ENCODE measurements at regions not wholly inside any gene's neighbourhood (a gene's known extent, or its start where the extent isn't known, plus 50 kb on each side); places are given as distances from the start of the nearest gene placed in this dataset.

DNA sequence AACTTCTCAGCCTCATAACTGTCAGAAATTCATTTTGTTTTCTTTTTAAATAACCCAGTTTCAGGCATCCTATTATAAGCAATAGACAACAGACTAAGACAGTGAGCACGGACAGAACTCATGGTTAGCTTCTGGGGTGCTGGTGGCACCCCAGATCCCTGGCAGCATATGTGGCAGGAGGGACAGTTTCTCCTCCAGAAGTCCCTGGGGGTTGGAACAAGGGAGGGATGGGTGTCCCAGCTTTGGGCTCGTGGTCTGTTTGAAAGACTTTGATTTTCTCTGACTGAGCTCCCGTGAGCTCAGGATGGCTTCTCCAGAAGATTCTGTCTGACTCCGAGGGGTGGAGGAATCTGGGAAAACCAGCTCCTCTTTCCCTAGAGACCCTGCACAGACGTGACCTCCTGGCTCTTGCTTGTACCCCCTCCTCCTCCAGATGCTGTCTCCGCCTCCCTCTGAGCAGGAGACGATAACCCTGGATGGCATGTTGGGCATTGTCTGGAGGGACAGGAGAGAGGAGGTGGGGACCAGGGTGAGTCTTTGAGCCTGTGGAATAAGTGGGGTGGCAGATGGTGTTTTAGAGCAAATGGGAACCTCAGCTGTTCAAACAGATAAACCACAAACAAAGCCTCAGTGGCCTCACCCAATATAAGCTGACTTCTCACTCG, 421.1 kb downstream of the GLRX3 start:
- Mint-ChIP-seq H3K4me3 (no peak overlapping the region), H3K27ac (no peak overlapping the region), H3K36me3 (ENCODE audit: low read depth) (no peaks in the 10 kb centered on the region), H3K9me3 (no peaks in the 10 kb centered on the region), H3K27me3 (ENCODE audit: low read depth) (no peaks in the 10 kb centered on the region), H3K4me1 (ENCODE audit: low read depth) (no peaks in the 10 kb centered on the region)
- CTCF ChIA-PET, result no interaction called here
- intact Hi-C loops (cut with micrococcal nuclease), result no loop called here
- DNase-seq, result no peak

DNA sequence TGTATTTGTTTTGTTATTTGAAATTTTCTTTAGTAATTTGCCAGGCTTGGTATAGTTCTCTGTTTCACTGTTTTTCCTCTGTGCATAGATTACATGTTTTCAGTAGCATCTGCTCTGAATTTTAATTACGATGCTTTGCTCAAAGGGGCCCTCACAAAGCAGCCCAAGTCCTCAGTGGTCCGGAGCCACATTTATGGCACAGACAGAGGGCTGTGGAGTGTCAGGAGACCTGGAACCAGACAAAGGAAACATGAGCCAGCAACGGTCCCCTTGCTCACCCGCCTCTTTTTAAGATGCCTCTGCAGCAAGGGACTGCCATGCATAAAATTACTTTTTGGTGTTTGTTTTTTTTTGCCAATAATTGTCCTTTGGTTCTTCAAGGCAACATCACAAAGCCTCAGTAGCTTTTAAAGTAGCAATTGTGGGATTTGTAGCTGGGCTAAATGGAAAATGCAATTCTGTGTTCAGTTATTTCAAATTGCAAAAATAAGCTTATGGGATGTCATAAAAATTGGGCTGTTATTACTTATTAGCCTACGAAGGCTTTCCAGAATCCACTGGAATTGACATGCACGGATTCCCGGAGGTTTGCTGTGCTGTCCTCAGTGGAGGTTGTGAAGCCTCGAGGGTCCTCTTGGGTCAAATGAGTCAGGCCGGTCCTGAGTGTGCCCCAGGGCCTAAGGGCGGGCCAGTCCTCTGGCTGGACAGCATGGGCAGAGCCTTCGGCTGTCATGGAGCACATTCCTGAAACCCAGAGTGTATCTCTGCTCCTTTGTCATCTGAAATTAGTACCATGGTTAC, 422.8 kb downstream of the GLRX3 start:
- DNase-seq, result no peak
- H3K27ac Mint-ChIP-seq, result no peak overlapping the region
- intact Hi-C loops (cut with micrococcal nuclease), result no loop called here
- no peaks in the 10 kb centered on the region for H3K27me3 Mint-ChIP-seq (ENCODE audit: low read depth)
- no peaks in the 10 kb centered on the region for H3K36me3 Mint-ChIP-seq (ENCODE audit: low read depth)
- no peak overlapping the region for H3K4me3 Mint-ChIP-seq
- no peaks in the 10 kb centered on the region for H3K4me1 Mint-ChIP-seq (ENCODE audit: low read depth)
- CTCF ChIA-PET, result no interaction called here
- H3K9me3 Mint-ChIP-seq, result no peaks in the 10 kb centered on the region

DNA sequence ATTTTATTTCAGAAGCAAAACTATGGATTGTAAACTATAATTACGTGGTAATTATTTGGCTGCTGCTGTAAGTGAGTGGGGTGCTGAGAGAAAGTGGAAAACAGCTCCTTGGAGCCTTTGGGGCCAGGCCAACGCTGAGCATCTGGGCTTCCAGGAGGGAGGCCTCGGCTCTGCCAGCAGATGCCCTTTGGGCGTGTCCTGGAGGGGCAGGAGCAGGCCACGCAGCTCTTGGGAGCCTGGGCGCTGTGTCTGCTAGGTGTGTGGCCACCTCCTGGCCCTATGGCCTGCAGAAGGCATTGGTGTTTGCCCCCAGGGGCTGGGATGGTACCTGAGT, 423.3 kb downstream of the GLRX3 start:
- H3K4me3 Mint-ChIP-seq, result no peak overlapping the region
- CTCF ChIA-PET, result no interaction called here
- no peaks in the 10 kb centered on the region for H3K36me3 Mint-ChIP-seq (ENCODE audit: low read depth)
- DNase-seq, result no peak
- no peaks in the 10 kb centered on the region for H3K4me1 Mint-ChIP-seq (ENCODE audit: low read depth)
- no peak overlapping the region for H3K27ac Mint-ChIP-seq
- no peaks in the 10 kb centered on the region for H3K27me3 Mint-ChIP-seq (ENCODE audit: low read depth)
- intact Hi-C loops (cut with micrococcal nuclease), result no loop called here
- no peaks in the 10 kb centered on the region for H3K9me3 Mint-ChIP-seq

DNA sequence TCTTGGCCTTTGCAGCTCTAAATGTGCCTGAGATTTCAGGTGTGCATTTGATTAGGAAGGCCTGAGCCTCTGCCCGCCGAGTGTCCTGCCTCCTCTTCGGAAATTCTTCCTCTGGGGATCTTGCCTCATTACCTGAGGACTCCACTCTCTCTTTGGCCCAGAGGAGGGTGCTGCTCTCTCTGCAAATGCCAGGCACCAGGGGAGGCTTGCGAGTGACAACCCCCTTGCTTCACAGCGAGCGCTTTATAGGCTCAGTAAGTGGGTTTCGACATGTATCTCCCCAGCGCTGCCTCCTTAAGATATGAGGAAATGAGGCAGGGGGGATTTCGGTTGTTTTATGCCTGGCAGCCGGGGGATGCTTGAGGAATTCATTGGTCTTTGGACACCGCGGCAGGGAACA, 423.9 kb downstream of the GLRX3 start:
- Mint-ChIP-seq H3K27me3 (ENCODE audit: low read depth) (peaks cover 2% of the 10 kb centered on the region), H3K27ac (no peak overlapping the region), H3K4me3 (no peak overlapping the region), H3K36me3 (ENCODE audit: low read depth) (no peaks in the 10 kb centered on the region), H3K4me1 (ENCODE audit: low read depth) (no peaks in the 10 kb centered on the region), H3K9me3 (no peaks in the 10 kb centered on the region)
- intact Hi-C loops (cut with micrococcal nuclease), result no loop called here
- DNase-seq, result no peak
- CTCF ChIA-PET, result no interaction called here

DNA sequence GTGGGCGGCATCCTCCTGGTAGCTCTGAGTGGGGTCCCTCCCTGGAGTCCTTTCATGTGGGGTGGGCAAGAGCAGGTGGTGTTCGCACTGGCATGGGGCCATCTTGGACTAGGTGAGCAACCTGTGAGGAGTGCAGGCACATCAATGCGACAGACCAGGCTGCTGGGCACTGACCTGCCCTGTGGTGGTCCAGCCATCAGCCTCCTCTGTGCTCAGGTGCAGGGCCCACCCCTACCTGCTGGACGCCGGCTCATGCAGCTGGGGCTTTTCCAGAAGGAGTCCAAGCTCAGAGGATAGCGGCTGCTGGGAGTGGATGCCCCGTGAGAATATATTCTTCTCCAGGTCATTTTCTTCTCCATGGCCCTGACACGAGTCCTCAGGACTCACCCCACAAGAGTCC, 424.4 kb downstream of the GLRX3 start:
- no peak overlapping the region for H3K4me3 Mint-ChIP-seq
- no peak overlapping the region for H3K27ac Mint-ChIP-seq
- intact Hi-C loops (cut with micrococcal nuclease), result no loop called here
- no peaks in the 10 kb centered on the region for H3K36me3 Mint-ChIP-seq (ENCODE audit: low read depth)
- DNase-seq, result no peak
- no peaks in the 10 kb centered on the region for H3K9me3 Mint-ChIP-seq
- H3K4me1 Mint-ChIP-seq (ENCODE audit: low read depth), result no peaks in the 10 kb centered on the region
- H3K27me3 Mint-ChIP-seq (ENCODE audit: low read depth), result peaks cover 2% of the 10 kb centered on the region
- CTCF ChIA-PET, result no interaction called here

DNA sequence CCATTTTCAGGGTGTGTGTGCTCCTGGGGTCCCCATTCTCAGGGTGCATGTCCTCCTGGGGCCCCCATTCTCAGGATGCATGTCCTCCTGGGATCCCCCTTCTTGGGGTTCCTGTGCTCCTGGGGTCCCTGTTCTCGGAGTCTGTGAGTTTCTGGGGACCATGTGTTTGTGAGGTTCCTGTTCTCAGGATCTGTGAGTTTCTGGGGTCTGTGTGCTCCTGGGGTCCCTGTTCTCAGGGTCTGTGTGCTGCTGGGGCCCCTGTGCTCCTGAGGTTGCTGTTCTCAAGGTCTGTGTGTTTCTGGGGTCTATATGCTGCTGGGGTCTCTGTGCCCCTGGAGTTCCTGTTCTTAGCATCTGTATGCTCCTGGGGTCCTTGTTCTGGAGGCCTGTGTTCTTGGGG, 425.5 kb downstream of the GLRX3 start:
- H3K36me3 Mint-ChIP-seq (ENCODE audit: low read depth), result no peaks in the 10 kb centered on the region
- H3K4me3 Mint-ChIP-seq, result no peak overlapping the region
- H3K4me1 Mint-ChIP-seq (ENCODE audit: low read depth), result no peaks in the 10 kb centered on the region
- H3K27ac Mint-ChIP-seq, result no peak overlapping the region
- intact Hi-C loops (cut with micrococcal nuclease), result no loop called here
- no peak for DNase-seq
- peaks cover 2% of the 10 kb centered on the region for H3K27me3 Mint-ChIP-seq (ENCODE audit: low read depth)
- CTCF ChIA-PET, result no interaction called here
- no peaks in the 10 kb centered on the region for H3K9me3 Mint-ChIP-seq

DNA sequence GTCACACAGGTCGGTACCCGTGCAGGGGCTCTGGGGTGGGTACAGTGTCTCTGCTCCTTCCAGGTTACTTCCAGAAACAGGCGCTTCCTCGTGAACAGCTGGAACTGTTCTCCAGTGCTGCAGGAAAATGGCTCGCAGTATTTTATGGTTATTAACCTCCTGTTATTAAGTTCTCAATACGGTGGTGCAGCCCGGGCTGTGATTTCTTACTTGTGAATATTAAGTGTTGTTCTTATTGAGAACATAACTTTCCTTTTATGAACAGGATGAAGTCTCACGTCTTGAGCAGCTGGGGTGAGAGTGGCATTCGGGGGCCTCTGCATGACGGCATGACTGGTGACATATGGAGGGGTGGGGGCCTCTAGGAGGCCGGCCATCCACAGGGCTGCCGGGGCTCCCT, 430.8 kb downstream of the GLRX3 start:
- H3K9me3 Mint-ChIP-seq, result no peaks in the 10 kb centered on the region
- CTCF ChIA-PET, result no interaction called here
- DNase-seq, result no peak
- peaks cover 2% of the 10 kb centered on the region for H3K27me3 Mint-ChIP-seq (ENCODE audit: low read depth)
- no peak overlapping the region for H3K4me3 Mint-ChIP-seq
- H3K27ac Mint-ChIP-seq, result no peak overlapping the region
- H3K36me3 Mint-ChIP-seq (ENCODE audit: low read depth), result no peaks in the 10 kb centered on the region
- H3K4me1 Mint-ChIP-seq (ENCODE audit: low read depth), result no peaks in the 10 kb centered on the region
- intact Hi-C loops (cut with micrococcal nuclease), result no loop called here

DNA sequence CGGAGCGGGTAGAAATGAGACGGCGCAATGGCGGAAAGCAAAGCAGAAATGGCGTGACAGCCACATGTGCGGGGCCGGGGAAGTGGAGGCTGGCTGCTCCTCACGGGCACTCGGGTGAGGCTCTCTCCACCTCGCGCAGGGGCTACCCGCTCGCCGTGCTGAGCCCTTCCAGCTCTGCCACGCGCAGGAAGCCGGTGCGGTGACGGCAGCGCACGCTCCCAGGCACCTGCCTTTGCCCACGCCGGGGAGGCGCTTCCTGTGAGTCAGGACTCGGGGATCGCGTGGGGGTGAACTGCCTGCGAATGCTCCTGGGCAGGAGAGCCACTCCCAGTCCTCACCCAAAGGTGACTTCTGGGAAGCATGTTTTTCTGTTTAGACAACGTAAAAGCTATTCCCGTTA, 431.2 kb downstream of the GLRX3 start:
- Mint-ChIP-seq H3K27me3 (ENCODE audit: low read depth) (peaks cover 2% of the 10 kb centered on the region), H3K4me3 (no peak overlapping the region), H3K27ac (no peak overlapping the region), H3K9me3 (no peaks in the 10 kb centered on the region), H3K36me3 (ENCODE audit: low read depth) (no peaks in the 10 kb centered on the region), H3K4me1 (ENCODE audit: low read depth) (no peaks in the 10 kb centered on the region)
- CTCF ChIA-PET, result no interaction called here
- intact Hi-C loops (cut with micrococcal nuclease), result no loop called here
- DNase-seq, result no peak

DNA sequence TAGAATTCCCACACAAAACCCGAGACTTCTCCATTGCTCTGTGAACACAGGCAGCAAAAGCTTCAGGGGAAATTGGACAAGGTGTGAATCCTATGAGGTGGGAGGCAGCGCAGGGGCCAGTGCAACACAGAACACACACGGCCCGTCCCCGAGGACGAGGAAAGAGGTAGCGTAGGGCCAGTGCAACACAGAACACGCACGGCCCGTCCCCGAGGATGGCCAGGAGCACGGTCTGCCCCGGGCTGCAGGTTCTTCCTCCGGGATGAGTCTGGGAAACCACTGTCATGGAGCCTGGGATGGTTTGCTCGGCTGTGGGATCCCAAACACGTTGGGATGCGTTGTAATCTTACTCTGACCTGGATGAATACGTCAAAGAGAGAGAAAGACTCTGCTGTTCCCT, 432.1 kb downstream of the GLRX3 start:
- CTCF ChIA-PET, result no interaction called here
- Mint-ChIP-seq H3K9me3 (no peaks in the 10 kb centered on the region), H3K4me1 (ENCODE audit: low read depth) (no peaks in the 10 kb centered on the region), H3K4me3 (no peak overlapping the region), H3K27ac (no peak overlapping the region), H3K27me3 (ENCODE audit: low read depth) (peaks cover 2% of the 10 kb centered on the region), H3K36me3 (ENCODE audit: low read depth) (no peaks in the 10 kb centered on the region)
- no peak for DNase-seq
- intact Hi-C loops (cut with micrococcal nuclease), result no loop called here

DNA sequence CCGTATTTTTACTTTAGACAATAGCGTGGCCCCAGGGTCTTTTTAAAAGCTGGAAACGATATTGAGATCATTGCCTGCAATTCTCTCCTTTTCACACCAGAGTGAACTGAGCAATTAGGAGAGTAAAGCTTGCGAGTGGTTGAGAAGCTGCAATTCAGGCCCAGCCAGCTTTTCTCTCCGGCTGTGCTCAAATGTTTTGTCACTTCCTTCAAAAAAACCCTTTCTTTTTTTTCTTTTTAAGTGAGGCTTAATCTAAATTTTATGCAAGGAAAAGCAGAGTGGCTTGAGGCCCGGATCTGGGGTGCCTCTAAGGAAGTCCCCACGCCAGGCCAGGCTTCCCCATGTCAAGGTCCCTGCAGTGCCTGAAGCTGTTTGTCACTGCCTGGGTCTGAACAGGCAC, 433.9 kb downstream of the GLRX3 start:
- DNase-seq, result no peak
- CTCF ChIA-PET, result no interaction called here
- Mint-ChIP-seq H3K4me1 (ENCODE audit: low read depth) (no peaks in the 10 kb centered on the region), H3K27me3 (ENCODE audit: low read depth) (peaks cover under 1% of the 10 kb centered on the region), H3K36me3 (ENCODE audit: low read depth) (no peaks in the 10 kb centered on the region), H3K4me3 (no peak overlapping the region), H3K9me3 (no peaks in the 10 kb centered on the region), H3K27ac (no peak overlapping the region)
- intact Hi-C loops (cut with micrococcal nuclease), result no loop called here

DNA sequence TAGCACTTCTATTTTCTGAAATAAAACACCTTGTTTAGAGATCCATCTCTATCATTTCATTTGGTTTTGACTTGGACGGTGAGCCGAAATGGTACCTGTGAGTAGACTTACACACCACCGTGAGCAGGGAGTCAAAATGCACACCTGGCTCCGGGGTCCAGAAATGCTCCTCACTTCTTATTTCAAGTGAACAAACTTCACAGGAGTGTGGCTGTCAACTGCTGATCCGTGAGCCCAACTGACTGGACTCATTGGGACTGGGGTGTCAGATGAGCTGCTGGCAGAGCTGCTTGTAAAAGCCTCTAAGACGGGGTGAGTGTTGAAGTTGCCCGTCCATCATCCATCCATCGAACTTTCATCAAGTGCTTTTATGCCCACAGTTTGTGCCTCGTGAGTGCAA, 435.5 kb downstream of the GLRX3 start:
- intact Hi-C loops (cut with micrococcal nuclease), result no loop called here
- CTCF ChIA-PET, result no interaction called here
- Mint-ChIP-seq H3K4me3 (no peak overlapping the region), H3K27ac (no peak overlapping the region), H3K4me1 (ENCODE audit: low read depth) (no peaks in the 10 kb centered on the region), H3K9me3 (no peaks in the 10 kb centered on the region), H3K27me3 (ENCODE audit: low read depth) (no peaks in the 10 kb centered on the region), H3K36me3 (ENCODE audit: low read depth) (no peaks in the 10 kb centered on the region)
- DNase-seq, result no peak

DNA sequence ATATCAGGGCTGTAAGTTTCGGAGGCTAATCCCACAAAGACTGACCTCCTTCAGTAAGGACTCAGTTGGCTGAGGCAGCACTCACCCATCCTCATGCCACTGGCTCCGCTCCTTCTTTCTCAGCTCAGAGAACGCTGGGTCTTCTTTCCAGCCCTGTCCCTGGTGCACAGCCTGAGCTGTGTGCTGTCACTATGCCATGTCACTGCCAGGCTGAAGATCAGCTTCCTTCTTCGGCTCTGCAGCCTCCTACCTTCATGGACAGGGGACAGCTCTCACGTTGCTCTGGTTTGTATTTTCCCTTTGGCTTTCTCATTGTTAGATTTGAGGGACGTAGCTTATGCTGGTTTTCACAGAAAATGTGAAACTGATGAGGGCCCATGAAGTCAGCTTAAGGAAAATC, 437.3 kb downstream of the GLRX3 start:
- intact Hi-C loops (cut with micrococcal nuclease), result no loop called here
- Mint-ChIP-seq H3K36me3 (ENCODE audit: low read depth) (no peaks in the 10 kb centered on the region), H3K9me3 (no peaks in the 10 kb centered on the region), H3K27me3 (ENCODE audit: low read depth) (no peaks in the 10 kb centered on the region), H3K27ac (no peak overlapping the region), H3K4me3 (no peak overlapping the region), H3K4me1 (ENCODE audit: low read depth) (no peaks in the 10 kb centered on the region)
- CTCF ChIA-PET, result no interaction called here
- DNase-seq, result no peak

DNA sequence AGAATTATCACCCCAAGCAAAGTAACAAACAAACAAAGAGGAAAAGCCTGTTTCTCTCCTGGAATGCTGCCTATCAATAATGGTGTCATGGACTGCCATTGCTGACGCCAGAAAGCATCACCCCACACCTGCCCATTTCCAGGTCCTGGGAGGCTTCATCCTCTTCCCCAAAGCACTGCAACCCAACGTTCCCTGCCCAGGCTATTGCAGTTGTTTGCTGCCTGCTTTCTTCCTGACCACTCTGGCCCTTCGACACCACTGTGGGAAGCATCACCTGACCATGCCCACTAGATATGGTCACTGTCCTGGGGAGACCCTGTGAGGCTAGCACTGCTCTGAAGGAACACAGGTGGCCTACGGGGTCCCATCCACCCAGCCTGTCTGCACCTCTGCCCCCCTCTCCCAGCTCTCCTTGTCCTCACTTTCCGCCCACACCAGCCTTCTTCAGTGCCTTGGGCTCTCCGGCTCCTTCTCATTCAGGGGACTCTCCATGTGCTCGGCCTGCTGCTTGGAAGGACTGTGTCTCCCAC, 439.6 kb downstream of the GLRX3 start:
- CTCF ChIA-PET, result no interaction called here
- H3K4me1 Mint-ChIP-seq (ENCODE audit: low read depth), result no peaks in the 10 kb centered on the region
- peaks cover 3% of the 10 kb centered on the region for H3K27me3 Mint-ChIP-seq (ENCODE audit: low read depth)
- no peak for DNase-seq
- H3K36me3 Mint-ChIP-seq (ENCODE audit: low read depth), result no peaks in the 10 kb centered on the region
- intact Hi-C loops (cut with micrococcal nuclease), result no loop called here
- no peak overlapping the region for H3K4me3 Mint-ChIP-seq
- H3K9me3 Mint-ChIP-seq, result no peaks in the 10 kb centered on the region
- H3K27ac Mint-ChIP-seq, result no peak overlapping the region
